Keratinocyte (primary cell): ENCODE measurements at regions not wholly inside any gene's neighbourhood (a gene's known extent, or its start where the extent isn't known, plus 50 kb on each side); places are given as distances from the start of the nearest gene placed in this dataset.

Experiments
- DNase-seq: peaks from one replicate; pipeline ENCODE4 v3.0.0-alpha.2; 2011; ENCODE audit warnings: low read depth, missing footprints, low spot score
- FAIRE-seq: peaks from 2 replicates; lab custom pipeline; 2011; peaks lifted over from hg19 to GRCh38; lab: Jason Lieb, UNC
- H2AFZ ChIP-seq: 2 replicates; pipeline ENCODE4 v1.6.0; 2012; ENCODE audit warnings: low read length, control low read depth, inconsistent platforms; ENCODE audit not compliant: control insufficient read depth
- H3K27ac ChIP-seq: 2 replicates; pipeline ENCODE4 v1.5.1; 2011; ENCODE audit warnings: low read length; ENCODE audit not compliant: control insufficient read depth, insufficient read depth
- H3K27me3 ChIP-seq: 3 replicates; pipeline ENCODE4 v1.6.0; 2011; ENCODE audit warnings: low read length; ENCODE audit not compliant: control insufficient read depth, insufficient read depth; ENCODE audit errors: extremely low read depth
- H3K36me3 ChIP-seq, 2 experiments: 2 replicates in 1 of 2; 3 replicates in 1 of 2; pipeline ENCODE4 v1.5.1; 2011; ENCODE audit warnings: low read length in 2 of 2, mild to moderate bottlenecking in 1 of 2; ENCODE audit not compliant: control insufficient read depth in 2 of 2, insufficient read depth in 2 of 2; ENCODE audit errors: extremely low read depth in 1 of 2
- H3K4me1 ChIP-seq: 3 replicates; pipeline ENCODE4 v1.5.1; 2011; ENCODE audit warnings: low read length; ENCODE audit not compliant: control insufficient read depth, insufficient read depth; ENCODE audit errors: extremely low read depth
- H3K4me2 ChIP-seq: 3 replicates; pipeline ENCODE4 v1.6.0; 2011; ENCODE audit warnings: low read depth, low read length; ENCODE audit not compliant: control insufficient read depth, insufficient read depth; ENCODE audit errors: extremely low read depth
- H3K4me3 ChIP-seq, 3 experiments: fragments of 200-600 bp in 1 of 3; sonication (generic) in 1 of 3; 2 replicates in 2 of 3; 3 replicates in 1 of 3; pipeline ENCODE4 v1.5.1; 2011 to 2016; ENCODE audit warnings: low read length in 3 of 3, mild to moderate bottlenecking in 3 of 3, control low read depth in 2 of 3, inconsistent platforms in 1 of 3, low read depth in 1 of 3, mixed read lengths in 1 of 3, mixed run types in 1 of 3, moderate library complexity in 1 of 3; ENCODE audit not compliant: control insufficient read depth in 2 of 3, insufficient read depth in 2 of 3; ENCODE audit errors: extremely low read depth in 1 of 3
- H3K79me2 ChIP-seq: 2 replicates; pipeline ENCODE4 v1.6.0; 2012; ENCODE audit warnings: low read length; ENCODE audit not compliant: control insufficient read depth, insufficient read depth
- H3K9ac ChIP-seq: 3 replicates; pipeline ENCODE4 v1.6.0; 2011; ENCODE audit warnings: low read length; ENCODE audit not compliant: control insufficient read depth, insufficient read depth; ENCODE audit errors: extremely low read depth
- H3K9me1 ChIP-seq: 3 replicates; pipeline ENCODE4 v1.6.0; 2011; ENCODE audit warnings: low read length; ENCODE audit not compliant: control insufficient read depth, insufficient read depth; ENCODE audit errors: extremely low read depth
- H3K9me3 ChIP-seq: 2 replicates; pipeline ENCODE4 v1.5.1; 2012; ENCODE audit warnings: low read depth, low read length; ENCODE audit not compliant: control insufficient read depth
- H4K20me1 ChIP-seq: 3 replicates; pipeline ENCODE4 v1.6.0; 2011; ENCODE audit warnings: low read length; ENCODE audit not compliant: control insufficient read depth, insufficient read depth; ENCODE audit errors: extremely low read depth
- CTCF ChIP-seq, 3 experiments: IDR thresholded peaks in 1 of 3; conservative IDR thresholded peaks in 1 of 3; optimal IDR thresholded peaks in 1 of 3; 2 replicates in 2 of 3; 3 replicates in 1 of 3; pipeline versions ENCODE3 to v1.5.1; 2011; ENCODE audit warnings: low read length in 3 of 3, mild to moderate bottlenecking in 3 of 3, moderate library complexity in 2 of 3, control low read depth in 1 of 3, inconsistent platforms in 1 of 3; ENCODE audit not compliant: insufficient read depth in 2 of 3; ENCODE audit errors: extremely low read depth in 1 of 3
- EZH2 ChIP-seq: IDR thresholded peaks from one replicate; pipeline ENCODE4 v1.6.1; 2012; ENCODE audit warnings: inconsistent platforms, mild to moderate bottlenecking, low read length, moderate library complexity
- dilution Hi-C: fragments of 300-500 bp; cut with MboI; formaldehyde crosslinking; loops from one replicate; pipeline ENCODE4 v1.7.0; 2020; ENCODE audit warnings: low sequenced_read_pairs; ENCODE audit not compliant: extremely low pct_ligation_motif_present

GRCh38 chr2:199704358-199705238, 146.4 kb downstream of the FTCDNL1 start:
- no peak for DNase-seq

GRCh38 chr2:199703199-199703598, 147.8 kb downstream of the FTCDNL1 start:
- Histone ChIP-seq H3K9me3 (no peaks in the 10 kb centered on the region), H2AFZ (no peak overlapping the region), H3K79me2 (no peaks in the 10 kb centered on the region), H3K4me2 (no peak overlapping the region), H3K9me1 (no peaks in the 10 kb centered on the region), H3K27ac (no peak overlapping the region), H3K27me3 (no peaks in the 10 kb centered on the region), H3K4me3 (no peak overlapping the region), H3K9ac (no peak overlapping the region), H4K20me1 (no peaks in the 10 kb centered on the region), H3K36me3 (no peaks in the 10 kb centered on the region), H3K4me1 (no peaks in the 10 kb centered on the region)
- dilution Hi-C loops, result no loop called here
- DNase-seq (no peak), FAIRE-seq (no peak)
- no peak for TF ChIP-seq EZH2
- TF ChIP-seq CTCF (optimal IDR thresholded peaks at IDR 0.05 in 1 of 3, IDR thresholded peaks at IDR 0.05 in 1 of 3, conservative IDR thresholded peaks at IDR 0.05 in 1 of 3; ENCODE audit: extremely low read depth in 1 of 3, insufficient read depth in 2 of 3, low read length in 3 of 3), result no peak

More at GRCh38 chr2:199704358-199705238, 146.4 kb downstream of the FTCDNL1 start:
- Histone ChIP-seq H3K9ac (no peak overlapping the region), H3K79me2 (no peaks in the 10 kb centered on the region), H3K27ac (no peak overlapping the region), H3K9me3 (no peaks in the 10 kb centered on the region), H3K9me1 (no peaks in the 10 kb centered on the region), H3K27me3 (no peaks in the 10 kb centered on the region), H4K20me1 (no peaks in the 10 kb centered on the region), H3K4me2 (no peak overlapping the region), H3K4me1 (no peaks in the 10 kb centered on the region), H3K4me3 (no peak overlapping the region), H2AFZ (no peak overlapping the region), H3K36me3 (no peaks in the 10 kb centered on the region)
- TF ChIP-seq CTCF (optimal IDR thresholded peaks at IDR 0.05 in 1 of 3, IDR thresholded peaks at IDR 0.05 in 1 of 3, conservative IDR thresholded peaks at IDR 0.05 in 1 of 3; ENCODE audit: extremely low read depth in 1 of 3, insufficient read depth in 2 of 3, low read length in 3 of 3), result peak; percentile 69 to 76 (median 72)
- no peak for TF ChIP-seq EZH2
- dilution Hi-C loops, result no loop called here
- FAIRE-seq, result no peak
